Endodermal cell (in vitro differentiated cells): ENCODE measurements at regions not wholly inside any gene's neighbourhood (a gene's known extent, or its start where the extent isn't known, plus 50 kb on each side); places are given as distances from the start of the nearest gene placed in this dataset.

Experiments
- DNase-seq: peaks from one replicate; pipeline ENCODE4 v3.0.0-alpha.2; 2017
- H3K27ac ChIP-seq: 2 replicates; pipeline ENCODE4 v1.5.1; 2013; ENCODE audit warnings: mild to moderate bottlenecking, low read depth, low read length, moderate library complexity
- H3K27me3 ChIP-seq: 2 replicates; pipeline ENCODE4 v1.6.1; 2013; ENCODE audit warnings: mild to moderate bottlenecking, low read length, moderate library complexity; ENCODE audit not compliant: insufficient read depth, control insufficient read depth, poor library complexity, severe bottlenecking
- H3K36me3 ChIP-seq: 2 replicates; pipeline ENCODE4 v1.7.0; 2013; ENCODE audit warnings: mild to moderate bottlenecking, low read length, moderate library complexity; ENCODE audit not compliant: control insufficient read depth, insufficient read depth
- H3K4me1 ChIP-seq: one replicate; pipeline ENCODE4 v1.7.0; 2013; ENCODE audit warnings: low read length; ENCODE audit not compliant: control insufficient read depth, insufficient read depth
- H3K4me3 ChIP-seq: 2 replicates; pipeline ENCODE4 v1.5.1; 2013; ENCODE audit warnings: mild to moderate bottlenecking, low read length, moderate library complexity
- H3K9ac ChIP-seq: 2 replicates; pipeline ENCODE4 v1.6.1; 2013; ENCODE audit warnings: mild to moderate bottlenecking, low read length, moderate library complexity; ENCODE audit not compliant: poor library complexity, severe bottlenecking; ENCODE audit errors: extremely low read depth
- H3K9me3 ChIP-seq: 2 replicates; pipeline ENCODE4 v1.6.1; 2013; ENCODE audit warnings: mild to moderate bottlenecking, low read length, moderate library complexity; ENCODE audit not compliant: control insufficient read depth
- H3K27ac Mint-ChIP-seq: 2 replicates; pipeline ENCODE4 v1.8.0; 2020; ENCODE audit warnings: mixed read lengths
- H3K27me3 Mint-ChIP-seq: 2 replicates; pipeline ENCODE4 v1.8.0; 2021; ENCODE audit warnings: mild to moderate bottlenecking, mixed read lengths; ENCODE audit not compliant: insufficient read depth
- H3K36me3 Mint-ChIP-seq: 2 replicates; pipeline ENCODE4 v1.8.0; 2020; ENCODE audit warnings: low read depth, mixed read lengths
- H3K4me1 Mint-ChIP-seq: 2 replicates; pipeline ENCODE4 v1.8.0; 2020; ENCODE audit warnings: mixed read lengths
- H3K4me3 Mint-ChIP-seq: 2 replicates; pipeline ENCODE4 v1.8.0; 2020; ENCODE audit warnings: mild to moderate bottlenecking, moderate library complexity, mixed read lengths
- H3K9me3 Mint-ChIP-seq: 2 replicates; pipeline ENCODE4 v1.8.0; 2020; ENCODE audit warnings: mild to moderate bottlenecking, mixed read lengths
- WGBS, 2 experiments: methylation state at CpG; one replicate each; pipeline versions ENCODE4 v1.1.5 to v1.1.7; 2013; ENCODE audit warnings: missing lambda C conversion rate in 2 of 2, mixed read lengths in 1 of 2; ENCODE audit not compliant: insufficient coverage in 1 of 2, insufficient read length in 1 of 2; 5-methylcytosine and 5-hydroxymethylcytosine counted together
- TF ChIP-seq, protein P1 (sequence below): fragments of 200-600 bp; sonication (generic); conservative IDR thresholded peaks from 2 replicates; pipeline ENCODE4 v1.5.0; 2021; ENCODE audit warnings: antibody characterized with exemption, mild to moderate bottlenecking

DNA sequence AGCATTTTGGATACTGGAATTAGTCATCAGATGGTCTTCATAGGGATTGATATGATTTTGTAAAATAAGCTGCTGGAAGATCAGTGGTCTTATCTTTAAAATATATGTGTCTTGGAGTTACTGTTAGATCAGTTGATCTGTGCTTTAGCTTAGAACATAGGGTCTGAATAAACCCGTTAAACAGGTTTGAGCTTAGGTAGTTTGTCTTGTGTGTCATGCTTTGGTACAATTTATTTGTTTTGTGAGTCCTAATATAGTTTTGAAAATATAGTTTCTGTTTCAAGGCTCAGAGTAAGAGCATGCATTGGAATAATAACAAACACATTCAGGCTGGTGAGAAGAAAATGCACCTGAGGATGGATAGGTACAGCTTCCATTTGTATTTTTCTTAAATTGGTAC, 505.0 kb downstream of the SLC16A7 start:
- H3K27ac Mint-ChIP-seq = no peak overlapping the region
- Histone ChIP-seq H3K36me3 (no peaks in the 10 kb centered on the region), H3K27ac (no peak overlapping the region), H3K4me3 (no peak overlapping the region), H3K4me1 (no peaks in the 10 kb centered on the region), H3K27me3 (no peaks in the 10 kb centered on the region), H3K9me3 (peaks cover 18% of the 10 kb centered on the region), H3K9ac (no peak overlapping the region)
- H3K4me3 Mint-ChIP-seq = no peak overlapping the region
- no peaks in the 10 kb centered on the region for H3K27me3 Mint-ChIP-seq
- H3K9me3 Mint-ChIP-seq = peaks cover 14% of the 10 kb centered on the region
- no peaks in the 10 kb centered on the region for H3K36me3 Mint-ChIP-seq
- DNase-seq = no peak
- 94% methylated on average over 1 of the region's 1 CpG; no CpG with 5 or more reads in 1 of the 2 experiments for WGBS, 2 experiments
- H3K4me1 Mint-ChIP-seq = no peaks in the 10 kb centered on the region
- TF ChIP-seq, protein P1, sequence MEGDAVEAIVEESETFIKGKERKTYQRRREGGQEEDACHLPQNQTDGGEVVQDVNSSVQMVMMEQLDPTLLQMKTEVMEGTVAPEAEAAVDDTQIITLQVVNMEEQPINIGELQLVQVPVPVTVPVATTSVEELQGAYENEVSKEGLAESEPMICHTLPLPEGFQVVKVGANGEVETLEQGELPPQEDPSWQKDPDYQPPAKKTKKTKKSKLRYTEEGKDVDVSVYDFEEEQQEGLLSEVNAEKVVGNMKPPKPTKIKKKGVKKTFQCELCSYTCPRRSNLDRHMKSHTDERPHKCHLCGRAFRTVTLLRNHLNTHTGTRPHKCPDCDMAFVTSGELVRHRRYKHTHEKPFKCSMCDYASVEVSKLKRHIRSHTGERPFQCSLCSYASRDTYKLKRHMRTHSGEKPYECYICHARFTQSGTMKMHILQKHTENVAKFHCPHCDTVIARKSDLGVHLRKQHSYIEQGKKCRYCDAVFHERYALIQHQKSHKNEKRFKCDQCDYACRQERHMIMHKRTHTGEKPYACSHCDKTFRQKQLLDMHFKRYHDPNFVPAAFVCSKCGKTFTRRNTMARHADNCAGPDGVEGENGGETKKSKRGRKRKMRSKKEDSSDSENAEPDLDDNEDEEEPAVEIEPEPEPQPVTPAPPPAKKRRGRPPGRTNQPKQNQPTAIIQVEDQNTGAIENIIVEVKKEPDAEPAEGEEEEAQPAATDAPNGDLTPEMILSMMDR = no peak

DNA sequence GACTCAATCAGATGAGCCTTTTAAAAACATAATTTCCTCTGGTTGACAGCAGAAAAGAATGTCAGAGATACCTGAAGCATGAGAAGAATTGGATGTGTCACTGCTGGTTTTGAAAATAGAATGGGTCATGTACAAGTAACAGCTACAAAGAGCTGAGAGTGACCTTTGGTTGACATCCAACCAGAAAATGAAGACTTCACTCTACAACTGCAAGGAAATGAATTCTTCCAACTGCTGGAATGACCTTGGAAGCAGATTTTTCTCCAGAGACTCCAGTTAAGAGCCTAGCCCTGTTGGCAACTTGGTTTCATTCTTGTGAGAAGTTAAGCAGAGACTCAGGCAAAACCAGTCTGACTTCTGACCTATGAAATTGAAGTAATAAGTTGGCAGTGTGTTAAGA, 505.9 kb downstream of the SLC16A7 start:
- Histone ChIP-seq H3K36me3 (no peaks in the 10 kb centered on the region), H3K27ac (no peak overlapping the region), H3K9ac (no peak overlapping the region), H3K27me3 (no peaks in the 10 kb centered on the region), H3K4me1 (no peaks in the 10 kb centered on the region), H3K4me3 (no peak overlapping the region), H3K9me3 (peaks cover 18% of the 10 kb centered on the region)
- no peaks in the 10 kb centered on the region for H3K4me1 Mint-ChIP-seq
- DNase-seq = no peak
- TF ChIP-seq, protein P1 = no peak
- no peak overlapping the region for H3K27ac Mint-ChIP-seq
- no peaks in the 10 kb centered on the region for H3K36me3 Mint-ChIP-seq
- no peak overlapping the region for H3K4me3 Mint-ChIP-seq
- no peaks in the 10 kb centered on the region for H3K27me3 Mint-ChIP-seq
- H3K9me3 Mint-ChIP-seq = peaks cover 14% of the 10 kb centered on the region

DNA sequence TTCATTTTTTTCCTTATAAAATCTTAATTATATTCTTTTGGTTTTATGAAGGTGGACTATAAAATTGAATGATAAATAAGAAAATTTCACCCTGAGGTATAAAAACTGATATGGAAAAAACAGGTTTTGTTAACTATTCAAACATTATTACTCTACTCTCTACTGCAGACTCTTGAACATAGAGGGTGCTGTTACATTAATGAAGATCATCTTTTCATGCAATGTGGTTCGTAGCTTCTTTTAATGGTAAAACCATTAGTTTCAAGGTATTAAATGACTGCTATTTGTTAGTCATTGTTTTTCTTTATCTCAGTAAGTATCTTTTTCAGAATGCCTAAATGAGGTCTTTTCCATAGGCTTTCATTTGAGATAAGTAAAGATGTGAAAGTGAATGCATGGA, 510.4 kb downstream of the SLC16A7 start:
- no peak overlapping the region for H3K9ac ChIP-seq
- Mint-ChIP-seq H3K4me1 (no peaks in the 10 kb centered on the region), H3K4me3 (no peak overlapping the region), H3K9me3 (no peaks in the 10 kb centered on the region), H3K36me3 (no peaks in the 10 kb centered on the region), H3K27me3 (no peaks in the 10 kb centered on the region), H3K27ac (no peak overlapping the region)
- H3K27me3 ChIP-seq = no peaks in the 10 kb centered on the region
- H3K4me1 ChIP-seq = no peaks in the 10 kb centered on the region
- 85% methylated on average over 1 of the region's 1 CpG; no CpG with 5 or more reads in 1 of the 2 experiments for WGBS, 2 experiments
- H3K4me3 ChIP-seq = no peak overlapping the region
- DNase-seq = no peak
- no peaks in the 10 kb centered on the region for H3K9me3 ChIP-seq
- H3K36me3 ChIP-seq = no peaks in the 10 kb centered on the region
- TF ChIP-seq, protein P1 = peak; percentile 55
- no peak overlapping the region for H3K27ac ChIP-seq
